NCI-H128 (cell line): ENCODE measurements at regions not wholly inside any gene's neighbourhood (a gene's known extent, or its start where the extent isn't known, plus 50 kb on each side); places are given as distances from the start of the nearest gene placed in this dataset.

Source experiments
- DNase-seq: peaks from one replicate; lab custom pipeline; 2025; ENCODE audit not compliant: unreplicated experiment; lab: John Stamatoyannopoulos, UW

DNA sequence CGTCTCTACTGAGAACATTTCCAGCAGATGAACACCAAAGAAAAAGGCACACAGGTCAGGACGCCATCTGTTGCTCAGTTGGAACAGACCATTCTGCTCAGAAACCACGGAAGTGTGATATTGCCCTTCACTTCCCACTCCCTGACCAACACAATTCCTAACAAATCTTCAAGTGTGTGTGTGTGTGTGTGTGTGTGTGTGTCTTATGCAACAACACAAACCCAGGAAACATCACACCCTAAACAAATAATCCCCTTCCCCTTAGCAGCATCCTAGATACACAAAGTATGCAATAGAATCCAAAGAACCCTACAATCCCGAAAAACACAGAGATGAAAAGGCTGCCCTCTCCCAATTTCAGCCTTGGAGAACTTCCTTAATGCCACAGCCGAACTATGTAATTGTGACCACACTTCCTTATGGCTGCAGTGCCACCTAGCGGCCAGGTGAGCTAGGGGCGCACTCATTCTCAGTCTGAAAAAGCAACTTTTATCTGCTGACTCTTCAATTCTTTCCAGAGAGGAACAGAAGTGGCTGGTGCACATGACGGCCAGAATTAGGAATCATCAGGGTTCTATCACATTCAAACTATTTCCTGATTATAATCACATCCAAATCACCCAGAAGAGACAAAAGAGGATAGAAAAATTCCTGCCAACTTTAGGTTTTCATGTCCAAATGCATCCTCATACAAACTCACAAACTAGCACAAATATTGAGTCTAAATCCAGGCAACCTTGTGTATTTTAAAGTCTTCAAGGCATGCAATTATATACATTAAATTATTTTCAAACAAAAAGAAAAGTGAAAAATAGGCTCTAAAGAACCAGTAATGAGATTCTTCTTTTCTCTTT is 164.9 kb downstream of the DHX15 start:
- DNase-seq: peak; percentile 1

DNA sequence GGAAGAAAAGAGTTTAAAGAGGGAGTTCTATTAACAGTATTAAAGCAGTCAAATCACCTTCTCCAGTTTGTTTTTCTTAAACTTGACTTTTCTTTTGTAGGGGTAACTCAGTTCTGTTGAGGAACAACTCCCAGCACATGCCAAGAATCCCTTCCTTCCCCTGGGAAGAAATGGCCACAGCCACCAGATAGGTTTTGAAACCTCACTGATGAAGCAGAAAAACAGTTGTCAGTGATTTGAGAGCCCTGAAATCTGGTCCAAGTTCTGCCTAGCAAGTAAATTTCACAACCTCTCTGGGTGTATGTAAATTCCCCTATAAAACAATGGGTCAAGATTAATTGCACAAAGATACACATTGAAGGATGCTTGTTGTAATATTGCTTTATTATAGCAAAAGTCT is 167.1 kb downstream of the DHX15 start:
- DNase-seq: no peak

- DNase-seq: no peak
Observed at GRCh38 chr4:24416293-24416692, 168.1 kb downstream of the DHX15 start.

- DNase-seq: no peak
Observed at GRCh38 chr4:24413311-24413784, 171.0 kb downstream of the DHX15 start.

DNA sequence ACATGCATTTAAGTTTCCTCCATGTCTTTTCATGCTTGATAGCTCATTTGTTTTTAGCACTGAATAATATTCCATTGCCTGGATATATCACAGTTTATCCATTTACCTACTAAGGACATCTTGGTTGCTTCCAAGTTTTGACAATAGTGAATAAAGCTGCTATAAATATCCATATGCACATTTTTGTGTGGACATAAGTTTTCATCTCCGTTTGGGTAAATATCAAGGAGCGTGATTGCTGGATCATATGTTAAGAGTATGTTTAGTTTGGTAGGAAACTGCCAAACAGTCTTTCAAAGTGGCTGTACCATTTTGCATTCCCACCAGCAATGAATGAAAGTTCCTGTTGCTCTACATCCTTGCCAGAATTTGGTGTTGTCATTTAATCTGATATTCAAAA is 172.5 kb downstream of the DHX15 start:
- DNase-seq: no peak

GRCh38 chr4:24411299-24411698 is 173.1 kb downstream of the DHX15 start:
- no peak for DNase-seq

DNA sequence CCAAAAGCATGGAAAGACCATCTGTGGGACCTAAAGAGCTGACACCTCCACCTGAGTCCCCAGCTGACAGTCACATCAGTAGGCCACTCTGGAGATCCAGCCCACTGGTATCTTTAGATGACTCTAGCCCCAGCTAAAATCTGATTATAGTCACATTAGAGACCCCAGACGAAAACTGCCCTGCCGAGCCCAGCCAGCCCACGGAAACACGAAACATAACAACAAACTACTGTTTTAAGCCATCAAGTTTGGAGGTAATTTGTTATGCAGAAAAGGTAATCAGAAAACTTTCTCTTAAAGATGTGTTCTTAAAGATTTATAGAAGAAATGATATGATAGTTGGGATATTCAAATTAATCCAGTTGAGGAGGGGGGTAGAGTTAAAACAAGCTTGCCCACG is 175.7 kb downstream of the DHX15 start:
- DNase-seq: no peak

- no peak for DNase-seq
Observed at GRCh38 chr4:24405926-24406325, 178.4 kb downstream of the DHX15 start.

DNA sequence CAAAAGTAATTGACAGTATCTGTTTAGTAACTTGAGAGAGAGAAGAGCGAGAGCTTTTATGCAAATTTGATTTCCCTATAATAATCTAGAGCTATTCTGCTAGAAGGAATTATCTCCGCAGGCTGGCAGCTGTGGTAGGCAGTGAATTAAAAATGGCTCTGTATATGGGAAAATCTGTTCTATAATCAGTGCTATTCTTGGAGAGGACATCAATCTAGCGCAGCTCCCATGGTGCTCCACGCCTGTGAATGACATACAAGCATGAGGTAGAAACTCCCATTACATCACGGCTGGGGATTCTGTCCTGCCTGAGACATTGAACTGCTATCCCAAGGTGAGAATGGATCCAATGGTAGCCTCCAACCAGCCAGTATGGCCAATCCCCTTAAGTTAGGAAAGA is 179.0 kb downstream of the DHX15 start:
- no peak for DNase-seq

DNA sequence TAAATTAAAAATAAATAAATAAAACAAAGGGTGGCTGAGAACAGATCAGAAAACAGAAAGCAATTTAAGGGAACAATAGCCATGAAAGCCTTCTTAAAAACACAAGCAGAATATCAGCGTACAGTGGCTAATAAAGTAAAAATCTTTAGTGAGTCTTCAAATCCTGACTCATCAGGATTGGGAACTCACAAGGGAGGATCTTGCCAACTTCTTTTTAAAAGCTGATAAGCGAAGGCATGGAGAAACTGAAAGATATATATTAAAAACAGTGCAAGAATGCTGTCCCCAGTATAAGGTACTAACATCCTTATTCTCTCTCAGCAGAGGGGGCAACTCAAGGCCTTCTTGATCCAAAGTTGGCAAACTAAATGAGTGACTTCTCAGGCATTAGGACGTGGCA is 180.1 kb downstream of the DHX15 start:
- DNase-seq: no peak

GRCh38 chr4:24403265-24403664 is 181.1 kb downstream of the DHX15 start:
- DNase-seq: no peak

DNA sequence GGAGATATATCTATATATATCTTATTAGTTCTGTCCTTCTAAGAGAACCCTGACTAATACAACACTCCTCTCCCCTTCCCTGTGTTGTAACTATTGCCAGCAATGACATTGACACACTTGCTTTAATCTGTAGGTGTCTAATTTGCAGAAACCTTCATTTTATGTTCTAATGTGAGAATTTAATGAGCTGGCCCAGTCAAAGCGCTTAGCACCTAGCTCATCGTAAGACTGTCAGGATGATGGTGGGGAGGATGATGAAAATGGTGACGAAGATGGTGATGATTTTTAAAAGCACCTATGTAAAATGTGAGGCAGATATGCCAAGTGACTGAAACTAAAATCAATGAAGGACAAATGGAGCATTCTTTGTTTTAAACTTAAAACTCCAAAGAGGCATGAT is 183.8 kb downstream of the DHX15 start:
- no peak for DNase-seq

GRCh38 chr4:24396988-24397387 is 187.4 kb downstream of the DHX15 start:
- no peak for DNase-seq

DNA sequence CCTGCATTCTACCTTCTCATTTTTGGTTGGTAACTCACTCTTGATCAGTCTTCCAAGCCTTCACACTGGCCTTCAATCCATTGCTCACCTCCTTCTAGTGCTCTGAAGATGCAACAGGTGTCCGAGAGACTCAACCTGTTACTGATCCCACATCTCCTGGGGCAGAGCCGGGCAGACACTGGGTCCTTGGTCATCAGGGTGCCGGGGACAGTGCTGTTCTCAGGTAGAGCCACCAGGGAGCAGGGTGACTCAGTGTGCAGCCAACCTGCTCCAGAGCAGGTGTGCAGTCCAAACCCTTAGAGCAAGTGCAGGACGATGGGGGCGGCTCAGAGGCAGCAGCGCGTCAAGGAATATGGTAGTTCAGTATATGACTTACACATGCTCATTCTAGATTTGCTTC is 188.4 kb downstream of the DHX15 start:
- DNase-seq: no peak

DNA sequence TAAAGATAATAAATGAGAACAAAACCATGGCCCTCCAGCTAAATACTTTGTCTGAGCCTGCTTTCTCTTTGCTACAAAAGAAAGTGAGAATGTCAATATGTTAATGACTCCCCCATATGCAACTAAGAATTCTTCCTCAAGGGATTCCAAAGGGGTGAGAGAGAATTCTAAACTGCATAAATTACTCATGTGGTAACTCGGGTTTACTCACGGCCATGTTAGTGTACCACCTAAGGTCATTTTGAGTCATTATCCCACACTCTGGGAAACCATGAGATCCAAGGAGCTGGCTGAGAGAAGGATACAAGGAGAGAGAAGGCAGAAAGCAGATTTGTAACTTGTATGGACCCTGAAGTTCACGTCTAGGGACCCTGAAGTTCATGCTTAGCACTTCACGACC is 190.3 kb downstream of the DHX15 start:
- DNase-seq: no peak

DNA sequence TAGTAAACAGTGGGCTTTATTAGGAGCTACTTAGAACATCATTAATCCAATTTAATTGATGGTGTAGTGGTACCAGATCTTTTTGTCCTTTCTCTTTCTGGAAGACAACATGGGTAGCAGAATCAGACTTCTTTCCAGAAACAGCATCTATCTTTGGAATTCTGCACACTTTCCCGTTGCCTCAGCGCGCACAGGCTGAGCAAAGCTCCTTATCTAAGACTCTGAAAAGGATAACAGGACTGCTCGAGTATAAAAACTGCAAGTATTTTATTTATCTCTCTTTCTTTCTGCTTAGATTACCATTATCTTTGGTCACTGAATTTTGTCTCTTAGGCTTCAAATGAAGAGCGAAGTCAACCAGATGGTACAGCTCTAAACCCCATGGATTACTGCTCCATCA is 191.7 kb downstream of the DHX15 start:
- DNase-seq: no peak

- no peak for DNase-seq
Observed at GRCh38 chr4:24382381-24382780, 202.0 kb downstream of the DHX15 start.

DNA sequence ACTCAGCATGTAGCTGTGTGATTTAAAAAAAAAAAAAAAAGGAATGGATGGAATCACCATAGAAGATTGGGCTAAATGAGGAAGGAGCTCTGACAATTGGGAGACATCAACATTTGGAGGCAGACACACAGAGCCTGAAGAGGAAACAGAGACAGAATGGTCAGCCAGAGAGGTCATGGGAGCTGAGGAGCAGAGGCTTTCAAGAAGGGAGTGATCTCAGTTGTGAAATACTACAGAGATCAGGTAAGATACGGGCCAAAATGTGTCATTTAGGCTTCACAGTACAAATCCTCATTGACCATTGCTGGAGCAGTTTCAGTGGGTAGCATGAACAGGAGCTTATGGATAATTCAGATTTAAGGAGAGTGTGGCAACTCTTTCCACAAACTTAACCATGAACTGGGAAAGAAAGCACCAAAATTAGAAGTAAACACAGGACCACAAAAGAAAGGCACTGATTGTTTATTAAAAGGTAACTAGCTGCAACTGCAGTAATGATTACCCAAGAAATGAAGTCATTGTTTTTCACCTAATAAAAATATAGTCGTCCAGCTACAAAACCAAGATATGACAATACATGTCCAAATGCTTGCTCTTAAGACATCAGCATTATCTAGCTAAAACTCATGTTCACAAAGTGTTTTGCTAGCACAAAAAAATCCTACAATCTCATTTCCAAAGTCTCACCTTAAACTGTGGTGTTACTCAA is 203.2 kb downstream of the DHX15 start:
- DNase-seq: no peak

GRCh38 chr4:24373704-24374103 is 210.7 kb downstream of the DHX15 start:
- DNase-seq: no peak

GRCh38 chr4:24372881-24373280 is 211.5 kb downstream of the DHX15 start:
- no peak for DNase-seq

DNA sequence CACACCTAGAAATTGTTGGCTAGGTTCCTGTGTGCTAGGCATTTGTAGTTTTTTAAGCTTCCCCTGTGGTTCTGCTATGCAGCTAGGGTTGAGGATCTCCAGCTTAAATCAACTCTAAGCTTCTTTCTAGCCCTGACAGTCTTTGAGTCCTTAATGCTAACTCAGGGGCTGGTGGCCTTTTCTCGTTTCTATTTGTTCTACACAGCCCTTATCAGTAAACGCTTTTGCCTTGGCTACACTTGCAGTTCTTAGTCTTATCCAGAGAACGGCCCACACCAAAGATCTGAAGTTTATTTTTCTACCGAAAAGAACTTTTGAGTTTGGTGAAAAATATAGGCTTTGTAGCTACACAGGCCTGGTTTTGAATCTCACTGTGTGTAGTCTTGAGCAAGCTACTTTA is 212.0 kb downstream of the DHX15 start:
- DNase-seq: no peak

GRCh38 chr4:24370421-24370820 is 213.9 kb downstream of the DHX15 start:
- no peak for DNase-seq
